ENCODE measurements at regions not wholly inside any gene's neighbourhood (a gene's known extent, or its start where the extent isn't known, plus 50 kb on each side); places are given as distances from the start of the nearest gene placed in this dataset.
A peak's percentile ranks its signal among the peaks of the same experiment; 100 is the strongest.

DNA sequence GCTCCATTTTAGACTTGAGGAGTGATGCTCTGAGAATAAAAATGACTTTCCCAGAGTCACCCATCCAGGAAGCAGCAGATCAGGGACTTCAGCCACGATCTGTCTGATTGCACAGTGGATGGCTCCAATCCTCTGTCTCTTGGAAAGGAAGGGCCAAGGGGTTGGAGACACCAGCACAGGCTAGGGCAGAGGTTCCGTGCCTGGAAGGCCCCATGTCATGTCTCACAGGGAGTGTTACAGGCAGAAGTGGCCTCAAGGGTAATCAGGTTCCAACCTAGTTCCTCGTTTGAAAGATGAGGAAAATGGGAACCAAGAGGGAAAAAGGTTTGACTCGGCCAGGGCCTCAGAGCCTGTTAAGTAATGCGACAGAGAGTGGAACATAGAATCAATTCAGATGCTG, 160.0 kb downstream of the EFNB1 start:
- DNase-seq (no peak), ATAC-seq (no peak)
- intact Hi-C loops (cut with DNase I, micrococcal nuclease): no loop called here
- no peaks in the 10 kb centered on the region for H3K4me1 ChIP-seq (ENCODE audit: low read depth)
- no peaks in the 10 kb centered on the region for H3K9me3 ChIP-seq
- H3K4me3 ChIP-seq: no peak overlapping the region
- H3K36me3 ChIP-seq (ENCODE audit: low read depth): no peaks in the 10 kb centered on the region
- TF ChIP-seq, protein P1, sequence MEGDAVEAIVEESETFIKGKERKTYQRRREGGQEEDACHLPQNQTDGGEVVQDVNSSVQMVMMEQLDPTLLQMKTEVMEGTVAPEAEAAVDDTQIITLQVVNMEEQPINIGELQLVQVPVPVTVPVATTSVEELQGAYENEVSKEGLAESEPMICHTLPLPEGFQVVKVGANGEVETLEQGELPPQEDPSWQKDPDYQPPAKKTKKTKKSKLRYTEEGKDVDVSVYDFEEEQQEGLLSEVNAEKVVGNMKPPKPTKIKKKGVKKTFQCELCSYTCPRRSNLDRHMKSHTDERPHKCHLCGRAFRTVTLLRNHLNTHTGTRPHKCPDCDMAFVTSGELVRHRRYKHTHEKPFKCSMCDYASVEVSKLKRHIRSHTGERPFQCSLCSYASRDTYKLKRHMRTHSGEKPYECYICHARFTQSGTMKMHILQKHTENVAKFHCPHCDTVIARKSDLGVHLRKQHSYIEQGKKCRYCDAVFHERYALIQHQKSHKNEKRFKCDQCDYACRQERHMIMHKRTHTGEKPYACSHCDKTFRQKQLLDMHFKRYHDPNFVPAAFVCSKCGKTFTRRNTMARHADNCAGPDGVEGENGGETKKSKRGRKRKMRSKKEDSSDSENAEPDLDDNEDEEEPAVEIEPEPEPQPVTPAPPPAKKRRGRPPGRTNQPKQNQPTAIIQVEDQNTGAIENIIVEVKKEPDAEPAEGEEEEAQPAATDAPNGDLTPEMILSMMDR (IDR thresholded peaks at IDR 0.05): no peak

DNA sequence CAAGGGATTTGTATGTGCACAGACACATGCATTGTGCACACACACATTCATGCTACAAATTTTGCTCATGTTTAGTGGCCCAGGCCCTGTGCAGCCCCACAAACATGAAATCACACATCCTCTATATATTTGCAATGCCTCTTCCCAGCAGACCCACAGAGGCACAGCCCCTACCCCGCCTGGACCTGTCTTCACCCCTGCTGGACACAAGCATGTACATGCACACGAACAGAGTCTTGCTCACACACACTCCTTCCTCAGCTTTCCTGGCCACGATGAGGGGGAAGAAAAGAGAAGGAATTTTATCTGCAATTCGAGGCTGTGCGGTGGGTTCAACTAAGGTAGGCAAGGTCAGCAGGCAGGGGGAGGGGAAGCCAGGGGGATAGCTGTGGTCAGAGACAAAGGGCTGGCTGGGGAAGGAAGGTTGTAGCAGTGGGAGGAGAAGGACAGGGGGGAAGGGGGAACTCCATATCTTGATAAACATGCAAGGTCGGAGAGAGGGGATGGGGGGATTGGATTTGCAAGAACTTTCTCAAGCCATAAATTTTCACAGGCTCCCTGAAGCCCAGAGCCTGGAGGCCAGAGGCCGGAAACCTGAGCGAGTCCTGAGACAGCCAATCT, 156.4 kb downstream of the EFNB1 start:
- Histone ChIP-seq H3K36me3 (ENCODE audit: low read depth) (no peaks in the 10 kb centered on the region), H3K4me3 (no peak overlapping the region), H3K9me3 (no peaks in the 10 kb centered on the region), H3K4me1 (ENCODE audit: low read depth) (no peaks in the 10 kb centered on the region)
- DNase-seq (no peak), ATAC-seq (no peak)
- TF ChIP-seq, protein P1 (IDR thresholded peaks at IDR 0.05): no peak
- intact Hi-C loops (cut with DNase I, micrococcal nuclease): no loop called here

DNA sequence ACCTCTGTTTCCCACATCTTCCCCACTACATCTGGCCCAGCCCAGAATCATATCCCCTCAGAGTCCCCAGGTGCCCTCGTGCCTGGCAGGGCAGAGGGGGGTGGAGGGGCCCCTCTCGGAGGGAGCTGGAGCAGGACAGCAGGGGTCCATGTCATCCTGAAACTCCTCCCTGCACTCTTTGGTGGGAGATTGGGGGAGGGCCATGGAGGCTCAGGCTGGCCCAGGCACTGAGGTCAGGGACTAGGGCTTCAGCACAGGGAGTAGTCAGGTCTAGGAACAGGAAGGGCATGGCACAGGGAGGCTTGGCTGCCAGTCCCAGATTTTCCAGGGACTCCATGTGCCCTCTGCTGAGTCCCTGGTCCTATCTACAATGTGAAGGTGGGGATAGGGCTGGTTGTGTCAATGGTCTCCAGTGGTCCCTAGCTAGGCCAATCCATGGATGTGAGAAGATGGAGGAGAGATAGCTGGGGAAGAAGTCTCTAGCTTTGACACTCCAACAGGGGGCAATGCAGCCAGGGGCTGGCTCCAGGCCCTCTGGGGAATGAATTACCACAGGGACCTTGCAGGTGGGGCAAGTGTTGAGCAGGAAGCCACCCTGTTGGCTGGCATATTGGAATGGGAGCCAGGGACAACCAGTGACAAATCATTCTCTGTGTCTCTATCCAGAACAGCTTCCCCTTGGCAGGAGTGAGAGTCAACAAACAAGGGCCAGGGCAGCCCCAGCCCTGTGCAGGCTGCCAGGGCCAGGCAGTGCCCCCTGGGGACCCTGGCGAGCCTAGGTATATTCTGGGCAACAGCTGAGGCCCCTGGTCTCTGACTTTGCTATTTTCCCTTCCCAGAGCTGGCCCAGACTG, 154.4 kb downstream of the EFNB1 start:
- Histone ChIP-seq H3K9me3 (no peaks in the 10 kb centered on the region), H3K4me1 (ENCODE audit: low read depth) (no peaks in the 10 kb centered on the region), H3K36me3 (ENCODE audit: low read depth) (no peaks in the 10 kb centered on the region), H3K4me3 (no peak overlapping the region)
- intact Hi-C loops (cut with DNase I, micrococcal nuclease): no loop called here
- ATAC-seq (peak; percentile 46), DNase-seq (no peak)
- TF ChIP-seq, protein P1 (IDR thresholded peaks at IDR 0.05): no peak

DNA sequence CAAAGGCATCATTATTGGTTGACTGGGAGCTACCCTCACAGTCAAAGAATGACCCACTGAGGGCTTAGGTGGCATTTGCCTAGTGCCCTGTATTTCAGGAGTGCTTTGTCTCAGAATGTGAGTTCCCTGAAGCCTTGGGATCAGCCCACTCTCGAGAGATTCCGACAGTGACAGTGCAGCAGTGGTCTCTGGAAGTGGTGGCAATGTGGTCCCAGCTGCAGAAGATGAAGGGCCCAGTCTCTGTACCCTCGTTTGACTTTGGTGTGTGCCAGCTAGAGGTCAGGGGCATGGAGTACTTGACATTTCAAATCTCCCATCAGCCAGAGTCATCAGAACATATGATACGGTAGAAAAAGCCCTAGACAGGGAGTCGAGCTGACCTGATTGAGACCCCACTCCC, 153.7 kb downstream of the EFNB1 start:
- H3K36me3 ChIP-seq (ENCODE audit: low read depth): no peaks in the 10 kb centered on the region
- TF ChIP-seq, protein P1 (IDR thresholded peaks at IDR 0.05): no peak
- H3K4me3 ChIP-seq: no peak overlapping the region
- ATAC-seq: no peak
- intact Hi-C loops (cut with DNase I, micrococcal nuclease): no loop called here
- no peaks in the 10 kb centered on the region for H3K9me3 ChIP-seq
- H3K4me1 ChIP-seq (ENCODE audit: low read depth): no peaks in the 10 kb centered on the region
- DNase-seq: no peak

DNA sequence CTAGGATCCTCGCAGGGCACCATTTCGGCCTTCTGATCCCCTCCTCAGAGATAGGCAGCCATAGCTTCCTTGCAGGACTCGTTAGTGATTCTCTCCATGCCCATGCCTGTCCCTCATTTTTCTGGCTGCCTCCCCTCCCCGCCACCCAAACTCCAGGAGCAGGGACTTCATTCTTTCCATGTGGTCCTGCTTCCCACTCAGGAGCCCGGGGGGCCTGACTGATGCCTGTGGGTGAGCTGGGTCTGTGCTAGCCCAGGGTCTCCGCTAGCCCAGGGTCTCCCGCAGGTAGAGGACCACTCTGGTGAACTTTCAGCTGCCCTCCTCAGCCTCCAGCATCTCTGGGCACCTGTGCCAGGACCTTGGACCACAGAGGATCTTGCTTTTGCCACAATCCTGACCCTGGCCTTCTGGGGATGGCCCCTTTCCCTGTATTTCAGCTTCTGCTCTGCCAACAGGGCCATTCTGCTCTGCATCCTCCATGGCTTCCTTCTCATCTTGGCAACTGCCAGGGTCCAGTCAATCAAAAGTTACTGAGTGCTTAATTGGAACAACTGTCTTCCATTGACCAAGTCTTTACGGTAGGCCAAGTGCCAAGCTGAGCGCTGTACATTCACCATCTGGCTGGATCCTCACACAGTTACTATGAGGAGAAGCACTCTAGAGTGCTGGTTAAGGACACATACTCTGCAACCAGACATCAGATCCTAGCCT, 152.2 kb downstream of the EFNB1 start:
- intact Hi-C loops (cut with DNase I, micrococcal nuclease): no loop called here
- no peak for DNase-seq
- H3K4me1 ChIP-seq (ENCODE audit: low read depth): no peaks in the 10 kb centered on the region
- no peak for ATAC-seq
- H3K9me3 ChIP-seq: no peaks in the 10 kb centered on the region
- TF ChIP-seq, protein P1 (IDR thresholded peaks at IDR 0.05): no peak
- no peak overlapping the region for H3K4me3 ChIP-seq
- H3K36me3 ChIP-seq (ENCODE audit: low read depth): no peaks in the 10 kb centered on the region

All from mucosa of descending colon (tissue), 3 donors.